B cell (primary cell): ENCODE measurements at regions not wholly inside any gene's neighbourhood (a gene's known extent, or its start where the extent isn't known, plus 50 kb on each side); places are given as distances from the start of the nearest gene placed in this dataset.

Experiments used
- EZH2 ChIP-seq: IDR thresholded peaks from 2 replicates; pipeline ENCODE4 v1.6.1; 2012; ENCODE audit warnings: borderline replicate concordance, low read depth, mild to moderate bottlenecking, moderate library complexity, low read length; ENCODE audit not compliant: insufficient read depth, poor library complexity, severe bottlenecking
- TF ChIP-seq, protein P1 (sequence below): fragments of 200-600 bp; IDR thresholded peaks from one replicate; pipeline ENCODE4 v1.8.0; 2022; ENCODE audit warnings: antibody characterized with exemption, mild to moderate bottlenecking

DNA sequence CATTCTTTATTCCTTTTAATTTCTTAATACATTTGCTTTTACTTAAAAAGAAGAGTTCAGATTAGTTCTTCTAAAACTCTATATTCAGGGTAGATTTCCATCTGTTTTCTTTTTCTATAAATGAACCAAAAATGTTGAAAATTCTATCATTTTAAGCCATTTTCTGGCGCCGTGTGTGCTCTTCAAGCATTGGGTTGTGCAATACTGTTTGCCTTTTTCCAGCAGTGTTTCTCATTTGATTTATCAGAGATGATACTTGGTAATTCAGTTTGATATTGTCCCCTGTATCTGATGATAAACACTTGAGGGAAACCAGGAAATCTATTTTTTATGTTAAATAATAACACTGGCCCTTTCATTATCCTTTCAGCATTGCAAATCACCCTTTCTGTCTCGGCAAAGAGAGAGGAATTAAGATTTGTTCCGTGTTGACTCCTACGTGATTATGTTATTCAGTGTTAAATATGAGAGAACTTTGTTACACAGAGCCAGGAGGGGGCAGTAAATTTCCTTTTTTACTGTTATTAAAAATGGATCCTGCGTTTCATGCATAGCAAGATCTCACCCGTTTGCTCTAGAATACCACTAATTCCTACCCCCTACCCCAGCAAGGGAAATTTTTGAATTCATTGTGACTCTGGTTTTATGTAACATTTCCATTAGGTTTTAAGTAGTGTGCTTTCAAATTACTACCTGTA, 606.9 kb upstream of the RBFOX1 start:
- no peak for TF ChIP-seq EZH2
- TF ChIP-seq, protein P1, sequence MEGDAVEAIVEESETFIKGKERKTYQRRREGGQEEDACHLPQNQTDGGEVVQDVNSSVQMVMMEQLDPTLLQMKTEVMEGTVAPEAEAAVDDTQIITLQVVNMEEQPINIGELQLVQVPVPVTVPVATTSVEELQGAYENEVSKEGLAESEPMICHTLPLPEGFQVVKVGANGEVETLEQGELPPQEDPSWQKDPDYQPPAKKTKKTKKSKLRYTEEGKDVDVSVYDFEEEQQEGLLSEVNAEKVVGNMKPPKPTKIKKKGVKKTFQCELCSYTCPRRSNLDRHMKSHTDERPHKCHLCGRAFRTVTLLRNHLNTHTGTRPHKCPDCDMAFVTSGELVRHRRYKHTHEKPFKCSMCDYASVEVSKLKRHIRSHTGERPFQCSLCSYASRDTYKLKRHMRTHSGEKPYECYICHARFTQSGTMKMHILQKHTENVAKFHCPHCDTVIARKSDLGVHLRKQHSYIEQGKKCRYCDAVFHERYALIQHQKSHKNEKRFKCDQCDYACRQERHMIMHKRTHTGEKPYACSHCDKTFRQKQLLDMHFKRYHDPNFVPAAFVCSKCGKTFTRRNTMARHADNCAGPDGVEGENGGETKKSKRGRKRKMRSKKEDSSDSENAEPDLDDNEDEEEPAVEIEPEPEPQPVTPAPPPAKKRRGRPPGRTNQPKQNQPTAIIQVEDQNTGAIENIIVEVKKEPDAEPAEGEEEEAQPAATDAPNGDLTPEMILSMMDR: no peak
